ENCODE measurements at regions not wholly inside any gene's neighbourhood (a gene's known extent, or its start where the extent isn't known, plus 50 kb on each side); places are given as distances from the start of the nearest gene placed in this dataset.
"Not testable (repeated sequence)": the region's sequence is repeated elsewhere in the genome, so short reads cannot be mapped to it uniquely, and the experiment has no call there.

DNA sequence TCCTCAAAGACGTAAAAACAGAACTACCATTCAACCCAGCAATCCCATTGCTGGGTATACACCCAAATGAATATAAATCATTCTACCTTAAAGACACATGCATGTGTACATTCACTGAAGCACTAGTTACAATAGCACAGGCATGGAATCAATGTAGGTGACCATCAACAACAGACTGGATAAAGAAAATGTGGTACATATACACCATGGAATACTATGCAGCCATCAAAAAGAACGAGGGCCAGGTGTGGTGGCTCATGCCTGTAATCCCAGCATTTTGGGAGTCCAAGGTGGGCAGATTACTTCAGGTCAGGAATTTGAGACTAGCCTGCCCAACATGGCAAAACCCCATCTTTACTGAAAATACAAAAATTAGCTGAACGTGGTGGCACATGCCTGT lies 121.9 kb upstream of the LSM14A start:
- TF ChIP-seq, protein P1, sequence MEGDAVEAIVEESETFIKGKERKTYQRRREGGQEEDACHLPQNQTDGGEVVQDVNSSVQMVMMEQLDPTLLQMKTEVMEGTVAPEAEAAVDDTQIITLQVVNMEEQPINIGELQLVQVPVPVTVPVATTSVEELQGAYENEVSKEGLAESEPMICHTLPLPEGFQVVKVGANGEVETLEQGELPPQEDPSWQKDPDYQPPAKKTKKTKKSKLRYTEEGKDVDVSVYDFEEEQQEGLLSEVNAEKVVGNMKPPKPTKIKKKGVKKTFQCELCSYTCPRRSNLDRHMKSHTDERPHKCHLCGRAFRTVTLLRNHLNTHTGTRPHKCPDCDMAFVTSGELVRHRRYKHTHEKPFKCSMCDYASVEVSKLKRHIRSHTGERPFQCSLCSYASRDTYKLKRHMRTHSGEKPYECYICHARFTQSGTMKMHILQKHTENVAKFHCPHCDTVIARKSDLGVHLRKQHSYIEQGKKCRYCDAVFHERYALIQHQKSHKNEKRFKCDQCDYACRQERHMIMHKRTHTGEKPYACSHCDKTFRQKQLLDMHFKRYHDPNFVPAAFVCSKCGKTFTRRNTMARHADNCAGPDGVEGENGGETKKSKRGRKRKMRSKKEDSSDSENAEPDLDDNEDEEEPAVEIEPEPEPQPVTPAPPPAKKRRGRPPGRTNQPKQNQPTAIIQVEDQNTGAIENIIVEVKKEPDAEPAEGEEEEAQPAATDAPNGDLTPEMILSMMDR (conservative IDR thresholded peaks at IDR 0.05; ENCODE audit: low read depth in 2 of 2): not testable (repeated sequence)
- TF ChIP-seq POLR2AphosphoS5 (IDR thresholded peaks at IDR 0.05; ENCODE audit: low read depth); ZNF114 (CRISPR knock-in tag; IDR thresholded peaks at IDR 0.05); EZH2phosphoT487 (IDR thresholded peaks at IDR 0.05; ENCODE audit: unreplicated experiment); EZH2 (IDR thresholded peaks at IDR 0.05; ENCODE audit: low read depth, unreplicated experiment); CREB1 (CRISPR knock-in tag; IDR thresholded peaks at IDR 0.05; ENCODE audit: low read depth); NANOG (IDR thresholded peaks at IDR 0.05; ENCODE audit: borderline replicate concordance); JUNB (IDR thresholded peaks at IDR 0.05; ENCODE audit: unreplicated experiment); STAT1 (IDR thresholded peaks at IDR 0.05; ENCODE audit: unreplicated experiment): not testable (repeated sequence)
- TF ChIP-seq, protein P2, sequence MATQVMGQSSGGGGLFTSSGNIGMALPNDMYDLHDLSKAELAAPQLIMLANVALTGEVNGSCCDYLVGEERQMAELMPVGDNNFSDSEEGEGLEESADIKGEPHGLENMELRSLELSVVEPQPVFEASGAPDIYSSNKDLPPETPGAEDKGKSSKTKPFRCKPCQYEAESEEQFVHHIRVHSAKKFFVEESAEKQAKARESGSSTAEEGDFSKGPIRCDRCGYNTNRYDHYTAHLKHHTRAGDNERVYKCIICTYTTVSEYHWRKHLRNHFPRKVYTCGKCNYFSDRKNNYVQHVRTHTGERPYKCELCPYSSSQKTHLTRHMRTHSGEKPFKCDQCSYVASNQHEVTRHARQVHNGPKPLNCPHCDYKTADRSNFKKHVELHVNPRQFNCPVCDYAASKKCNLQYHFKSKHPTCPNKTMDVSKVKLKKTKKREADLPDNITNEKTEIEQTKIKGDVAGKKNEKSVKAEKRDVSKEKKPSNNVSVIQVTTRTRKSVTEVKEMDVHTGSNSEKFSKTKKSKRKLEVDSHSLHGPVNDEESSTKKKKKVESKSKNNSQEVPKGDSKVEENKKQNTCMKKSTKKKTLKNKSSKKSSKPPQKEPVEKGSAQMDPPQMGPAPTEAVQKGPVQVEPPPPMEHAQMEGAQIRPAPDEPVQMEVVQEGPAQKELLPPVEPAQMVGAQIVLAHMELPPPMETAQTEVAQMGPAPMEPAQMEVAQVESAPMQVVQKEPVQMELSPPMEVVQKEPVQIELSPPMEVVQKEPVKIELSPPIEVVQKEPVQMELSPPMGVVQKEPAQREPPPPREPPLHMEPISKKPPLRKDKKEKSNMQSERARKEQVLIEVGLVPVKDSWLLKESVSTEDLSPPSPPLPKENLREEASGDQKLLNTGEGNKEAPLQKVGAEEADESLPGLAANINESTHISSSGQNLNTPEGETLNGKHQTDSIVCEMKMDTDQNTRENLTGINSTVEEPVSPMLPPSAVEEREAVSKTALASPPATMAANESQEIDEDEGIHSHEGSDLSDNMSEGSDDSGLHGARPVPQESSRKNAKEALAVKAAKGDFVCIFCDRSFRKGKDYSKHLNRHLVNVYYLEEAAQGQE (IDR thresholded peaks at IDR 0.05; ENCODE audit: unreplicated experiment): not testable (repeated sequence)
- TF ChIP-seq, protein P3, sequence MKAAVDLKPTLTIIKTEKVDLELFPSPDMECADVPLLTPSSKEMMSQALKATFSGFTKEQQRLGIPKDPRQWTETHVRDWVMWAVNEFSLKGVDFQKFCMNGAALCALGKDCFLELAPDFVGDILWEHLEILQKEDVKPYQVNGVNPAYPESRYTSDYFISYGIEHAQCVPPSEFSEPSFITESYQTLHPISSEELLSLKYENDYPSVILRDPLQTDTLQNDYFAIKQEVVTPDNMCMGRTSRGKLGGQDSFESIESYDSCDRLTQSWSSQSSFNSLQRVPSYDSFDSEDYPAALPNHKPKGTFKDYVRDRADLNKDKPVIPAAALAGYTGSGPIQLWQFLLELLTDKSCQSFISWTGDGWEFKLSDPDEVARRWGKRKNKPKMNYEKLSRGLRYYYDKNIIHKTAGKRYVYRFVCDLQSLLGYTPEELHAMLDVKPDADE (IDR thresholded peaks at IDR 0.05): not testable (repeated sequence)

All from GM23338 (cell line).